ENCODE measurements at regions not wholly inside any gene's neighbourhood (a gene's known extent, or its start where the extent isn't known, plus 50 kb on each side); places are given as distances from the start of the nearest gene placed in this dataset.

DNA sequence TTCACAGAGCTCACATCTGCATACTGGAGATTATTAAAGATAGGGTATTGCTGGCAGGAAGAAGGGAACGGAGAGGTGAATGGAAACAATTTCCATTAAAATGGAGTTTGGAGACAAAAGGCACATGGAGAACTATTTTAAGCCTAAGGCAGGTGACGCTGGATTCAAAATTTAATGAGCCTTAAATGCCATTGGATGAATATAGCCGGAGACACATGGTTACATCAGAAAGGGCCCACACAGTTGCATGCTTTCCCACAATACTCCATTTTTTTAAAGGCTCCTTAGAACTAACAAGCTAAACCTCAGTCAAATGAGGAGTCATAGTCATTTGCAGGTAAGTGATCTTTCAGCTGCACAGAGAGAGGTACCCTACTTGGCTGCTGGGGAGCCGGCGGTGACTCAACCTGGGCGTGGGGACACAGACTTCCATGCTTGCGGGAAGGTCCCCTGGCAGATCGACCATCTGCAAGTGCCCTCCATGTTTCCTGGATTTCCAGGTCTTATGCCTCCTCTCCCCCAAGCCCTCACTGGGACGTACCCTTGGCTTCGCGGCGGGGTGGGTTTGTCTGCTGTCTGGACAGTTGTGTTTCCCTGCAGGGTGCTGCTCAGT lies 259.2 kb downstream of the CBLN1 start:
- DNase-seq: no peak

DNA sequence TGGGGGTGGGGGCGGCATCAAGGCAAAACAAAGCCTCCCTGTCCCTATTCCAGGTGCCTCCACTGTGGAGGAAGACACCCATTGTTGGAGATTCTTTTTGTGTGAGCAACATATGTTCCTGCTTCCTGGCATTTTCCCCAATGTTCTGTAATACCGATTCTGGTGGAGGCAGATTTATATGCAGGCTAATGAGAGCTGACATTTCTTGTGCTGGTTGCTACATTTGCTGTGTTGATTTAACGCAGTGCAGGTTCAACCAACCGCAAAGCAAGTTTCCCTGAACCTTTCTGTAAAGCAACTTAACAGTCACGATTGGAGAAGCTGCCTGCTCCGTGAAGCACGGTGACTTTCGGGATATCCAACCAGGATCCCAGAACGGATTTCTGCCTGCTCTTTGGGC lies 260.5 kb downstream of the CBLN1 start:
- peak; percentile 70 for DNase-seq

DNA sequence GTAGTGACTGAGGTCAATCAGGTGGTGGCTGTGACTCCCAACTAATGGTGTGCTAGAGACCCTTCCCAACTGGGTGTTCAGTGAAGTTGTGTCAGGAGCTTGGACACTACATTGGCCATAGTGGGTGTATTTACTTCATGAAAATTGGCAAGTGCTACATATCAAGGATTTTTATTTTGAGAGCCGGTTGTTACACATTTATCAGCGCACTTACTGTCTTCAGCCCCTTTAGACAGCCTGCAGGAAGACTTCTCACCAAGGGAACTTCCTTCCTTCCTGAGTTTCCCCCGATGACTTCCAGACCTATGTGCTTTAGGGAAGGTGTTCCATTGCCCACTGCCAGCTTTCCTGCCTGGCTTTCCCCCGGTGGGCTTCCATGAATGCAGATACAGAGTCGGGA lies 261.2 kb downstream of the CBLN1 start:
- no peak for DNase-seq

DNA sequence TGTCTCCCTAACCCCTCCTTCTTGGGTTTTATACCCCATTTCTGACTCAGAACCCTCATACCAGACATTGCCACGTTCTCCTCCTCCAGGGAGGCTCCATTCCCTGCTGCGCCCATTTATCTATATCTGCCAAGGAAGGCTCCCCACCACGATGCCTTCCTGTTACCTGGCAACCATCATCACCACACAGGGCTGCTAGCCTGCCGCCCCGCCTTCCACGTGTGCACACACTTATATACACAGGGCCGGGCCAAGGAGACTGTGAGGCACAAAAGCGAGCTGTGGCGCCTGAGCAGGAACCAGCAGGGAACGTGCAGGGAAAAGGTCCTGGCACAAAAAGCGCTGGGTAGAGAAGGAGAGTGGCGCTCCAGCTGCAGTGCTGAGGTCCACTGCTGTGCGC lies 261.8 kb downstream of the CBLN1 start:
- no peak for DNase-seq

GRCh38 chr16:49019081-49019633 lies 262.5 kb downstream of the CBLN1 start:
- DNase-seq: peak; percentile 55

DNA sequence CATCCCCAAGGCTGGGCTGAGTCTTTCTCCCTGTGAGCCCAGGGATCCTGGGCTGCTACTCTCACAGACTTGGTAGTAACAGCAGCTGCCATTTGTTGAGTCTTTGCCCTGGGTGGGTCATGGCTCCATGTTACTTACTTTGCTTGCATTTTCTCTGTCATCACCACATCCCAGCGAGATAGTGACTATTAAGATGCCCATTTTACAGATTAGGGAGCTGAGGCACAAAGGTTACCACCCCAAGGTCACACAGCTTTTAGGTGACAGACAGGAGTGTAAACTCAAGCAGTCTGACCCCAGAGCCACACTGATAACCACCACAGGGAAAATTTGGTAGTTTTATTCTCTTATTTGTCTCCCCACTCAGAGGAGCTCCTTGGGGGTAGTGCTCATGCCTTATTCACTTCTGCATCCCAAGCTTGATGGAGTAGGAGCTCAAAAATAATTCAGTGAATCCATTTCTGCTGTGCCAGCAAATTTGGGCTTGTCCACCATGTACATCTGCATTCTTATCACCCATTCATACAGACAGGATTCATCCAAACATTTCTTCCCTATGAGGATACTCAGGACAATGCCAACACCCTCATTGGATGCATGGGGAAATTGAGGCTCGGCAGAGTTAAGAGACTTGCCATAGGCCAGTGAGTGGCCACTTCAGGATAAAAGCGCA lies 263.2 kb downstream of the CBLN1 start:
- DNase-seq: no peak

DNA sequence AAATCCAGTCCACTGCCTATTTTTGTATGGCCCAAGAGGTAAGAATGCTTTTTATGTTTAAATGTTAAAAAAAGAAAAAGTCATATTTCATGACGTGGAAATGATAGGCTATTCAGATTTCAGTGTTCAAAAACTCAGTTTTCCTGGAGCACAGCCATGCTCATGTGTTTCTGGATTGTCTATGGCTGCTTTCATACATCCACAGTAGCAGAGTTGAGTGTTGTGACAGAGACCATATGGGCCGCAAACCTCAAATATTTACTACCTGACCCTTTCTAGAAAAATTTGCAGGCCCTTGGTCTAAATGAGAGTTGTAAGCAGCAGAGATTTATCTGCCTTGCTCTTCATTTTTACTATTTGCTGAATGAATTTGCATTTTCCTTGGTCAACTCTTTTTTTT lies 264.1 kb downstream of the CBLN1 start:
- no peak for DNase-seq

GRCh38 chr16:49016461-49016860 lies 265.2 kb downstream of the CBLN1 start:
- no peak for DNase-seq

GRCh38 chr16:49015225-49015592 lies 266.4 kb downstream of the CBLN1 start:
- no peak for DNase-seq

GRCh38 chr16:49014277-49015224 lies 267.1 kb downstream of the CBLN1 start:
- DNase-seq: no peak

GRCh38 chr16:49013727-49014080 lies 267.9 kb downstream of the CBLN1 start:
- DNase-seq: no peak

DNA sequence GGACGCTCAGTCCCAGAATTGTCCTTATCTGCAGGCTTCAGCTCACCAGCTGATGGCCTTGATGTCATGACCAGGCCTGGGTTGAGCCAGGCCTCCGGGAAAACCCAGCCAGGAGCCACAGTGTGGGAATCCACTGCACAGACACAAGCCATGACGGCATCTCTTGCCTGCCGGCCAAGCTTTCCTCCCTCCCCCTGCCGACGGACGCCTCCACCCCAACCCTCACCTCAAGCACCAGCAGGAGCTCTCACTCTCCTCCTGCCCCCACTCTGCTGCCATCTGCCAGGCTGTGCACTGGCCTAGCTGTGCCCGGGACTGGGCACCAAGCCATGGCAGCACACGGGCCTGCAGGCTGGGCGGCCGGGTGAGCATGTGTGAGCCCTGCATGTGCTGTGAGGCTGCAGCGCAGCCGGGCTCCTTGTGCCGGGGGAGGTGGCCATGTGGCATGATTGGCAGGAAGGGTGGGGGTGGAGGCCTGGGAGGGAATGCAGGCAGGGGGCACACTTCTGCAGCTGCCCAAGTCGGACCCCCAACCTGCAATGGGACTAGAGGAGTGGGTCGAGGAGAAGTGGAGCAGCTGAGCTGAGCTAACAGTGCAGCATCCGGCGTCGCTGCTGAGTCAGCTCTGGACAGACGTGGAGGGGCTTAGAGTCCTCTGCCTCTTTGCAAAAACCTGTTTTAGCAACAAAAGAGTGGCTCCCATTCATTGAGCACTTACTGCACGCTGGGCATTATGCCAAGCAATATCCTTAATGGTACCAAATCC lies 268.5 kb downstream of the CBLN1 start:
- DNase-seq: no peak

DNA sequence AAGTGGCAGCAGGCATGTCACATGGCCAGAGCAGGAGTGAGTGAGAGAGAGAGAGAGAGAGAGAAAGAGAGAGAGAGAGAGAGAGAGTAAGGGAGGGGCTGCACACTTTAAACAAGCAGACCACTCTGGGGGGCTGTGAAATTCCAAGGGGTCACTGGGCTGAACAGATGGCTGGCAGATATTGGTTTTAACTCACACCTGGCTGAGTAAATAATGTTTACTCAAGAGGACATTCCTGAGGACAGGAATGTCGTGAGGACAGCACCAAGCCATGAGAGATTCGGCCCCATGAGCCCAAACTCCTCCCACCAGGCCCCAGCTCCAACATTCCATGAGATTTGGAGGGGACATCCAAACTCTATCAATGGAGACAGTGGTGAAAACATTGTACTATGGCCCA lies 269.7 kb downstream of the CBLN1 start:
- no peak for DNase-seq

DNA sequence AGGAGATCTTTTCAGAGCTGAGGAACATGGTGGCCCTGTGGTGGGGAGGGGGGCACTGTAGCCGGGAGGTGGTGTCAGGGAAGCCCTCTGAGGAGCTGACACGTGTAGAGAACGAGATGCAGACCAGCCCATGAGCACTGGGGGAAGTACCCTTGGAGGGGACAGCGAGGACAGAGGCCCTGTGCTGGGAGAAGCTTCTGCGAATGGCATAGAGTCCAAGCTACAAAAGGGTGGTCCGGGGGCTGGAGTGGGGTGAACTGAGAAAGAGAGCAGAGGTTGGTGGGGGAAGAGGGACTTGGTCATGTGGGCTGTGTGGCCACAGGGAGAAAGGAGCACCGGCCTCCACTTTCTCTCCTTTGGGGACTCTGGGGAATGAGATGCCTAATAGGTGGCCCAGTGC lies 270.8 kb downstream of the CBLN1 start:
- DNase-seq: no peak

DNA sequence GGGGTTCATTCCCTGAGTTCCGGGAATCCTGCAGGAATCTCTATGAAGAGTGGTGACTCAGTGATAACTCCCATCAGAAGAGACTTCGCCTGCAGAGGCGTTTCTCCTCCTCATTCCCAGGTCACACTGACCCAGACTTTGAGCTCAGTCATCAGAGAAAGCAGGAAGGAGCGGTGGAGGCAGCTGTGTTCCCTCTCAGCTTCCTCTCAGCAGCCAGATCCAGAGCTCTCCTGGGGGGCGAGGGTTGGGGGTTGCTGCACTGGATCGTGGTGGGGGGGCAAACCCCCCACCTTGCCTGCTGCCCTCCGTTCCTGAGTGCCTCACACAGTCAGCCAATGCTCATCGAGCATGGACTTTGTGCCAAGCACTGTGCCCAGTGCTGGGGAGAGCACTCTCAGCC lies 271.2 kb downstream of the CBLN1 start:
- peak; percentile 18 for DNase-seq

- DNase-seq: no peak
Observed at GRCh38 chr16:49009204-49009603, 272.4 kb downstream of the CBLN1 start.

GRCh38 chr16:49003992-49004391 lies 277.6 kb downstream of the CBLN1 start:
- no peak for DNase-seq

- no peak for DNase-seq
Observed at GRCh38 chr16:49003022-49003421, 278.6 kb downstream of the CBLN1 start.

DNA sequence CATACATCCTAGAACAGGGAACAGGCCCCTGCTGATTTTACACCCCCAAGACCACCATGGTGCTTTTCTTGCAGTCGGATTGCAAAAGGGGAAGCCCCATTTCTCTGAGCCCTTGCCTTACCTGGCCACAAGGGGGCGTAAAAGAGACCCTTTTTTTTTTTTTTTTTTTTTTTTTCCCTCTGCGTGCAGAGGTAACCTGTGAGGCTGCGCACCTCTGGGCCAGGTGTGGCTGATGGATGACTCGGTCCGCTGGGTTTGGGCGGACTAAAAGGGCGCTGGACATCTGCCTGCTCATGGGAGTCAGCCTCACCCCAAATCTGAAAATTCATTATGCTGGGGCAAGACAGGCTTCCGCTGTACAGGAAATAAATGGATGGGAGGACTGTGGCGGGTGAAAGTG lies 281.0 kb downstream of the CBLN1 start:
- no peak for DNase-seq

DNA sequence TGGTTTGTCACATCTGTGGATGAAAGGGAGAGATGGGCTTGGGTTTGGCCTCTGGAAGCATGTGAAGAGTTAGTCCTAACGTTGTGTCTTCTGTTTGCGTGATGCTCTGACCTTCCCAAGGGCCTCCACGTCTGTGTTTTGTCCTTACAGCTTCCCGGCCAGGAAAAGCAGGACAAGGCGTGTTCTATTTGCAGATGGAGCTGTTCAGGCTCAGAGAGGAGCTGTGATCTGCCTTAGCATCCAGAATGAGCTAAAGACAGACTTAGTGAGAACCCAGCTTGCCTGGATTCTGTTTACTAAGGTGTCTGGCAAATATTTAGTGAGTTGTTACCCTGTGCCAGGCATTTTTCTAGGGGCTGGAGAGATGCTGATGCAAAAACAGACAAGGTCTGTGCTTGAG lies 282.1 kb downstream of the CBLN1 start:
- no peak for DNase-seq

DNA sequence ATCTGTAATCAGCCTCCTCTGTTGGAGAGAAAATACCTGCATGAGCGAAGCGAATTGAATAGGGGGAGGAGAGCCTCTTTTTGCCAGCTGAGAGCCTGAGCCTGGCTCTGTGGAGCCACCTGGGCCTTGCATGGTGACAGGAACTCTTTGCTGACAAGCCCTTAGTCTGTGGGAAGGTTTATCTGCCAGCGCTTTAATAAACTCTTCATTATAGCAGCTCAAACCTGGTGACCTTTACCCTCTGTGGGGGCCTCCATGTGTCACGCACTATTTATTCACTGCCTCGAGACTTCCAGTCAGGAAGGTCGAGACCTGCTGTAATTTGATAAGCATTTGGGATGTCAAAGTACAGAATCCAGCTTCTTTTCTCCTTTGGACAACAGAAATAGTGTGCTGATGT lies 282.6 kb downstream of the CBLN1 start:
- no peak for DNase-seq

- DNase-seq: no peak
Observed at GRCh38 chr16:48997946-48998345, 283.7 kb downstream of the CBLN1 start.

- DNase-seq: no peak
Observed at GRCh38 chr16:48997081-48997615, 284.5 kb downstream of the CBLN1 start.
